Muscle of leg (tissue), 3 donors: ENCODE measurements at regions not wholly inside any gene's neighbourhood (a gene's known extent, or its start where the extent isn't known, plus 50 kb on each side); places are given as distances from the start of the nearest gene placed in this dataset.

Experiments used
- DNase-seq: peaks from one replicate; pipeline ENCODE4 v3.0.0; 2013
- H3K27ac ChIP-seq: one replicate; pipeline ENCODE4 v1.5.1; 2013; ENCODE audit warnings: mild to moderate bottlenecking, low read length, control low read depth
- H3K27me3 ChIP-seq: one replicate; pipeline ENCODE4 v1.6.1; 2013; ENCODE audit warnings: low read length; ENCODE audit not compliant: control insufficient read depth, insufficient read depth
- H3K36me3 ChIP-seq: one replicate; pipeline ENCODE4 v1.6.1; 2013; ENCODE audit warnings: low read length; ENCODE audit not compliant: control insufficient read depth, insufficient read depth
- H3K4me1 ChIP-seq: one replicate; pipeline ENCODE4 v1.6.1; 2013; ENCODE audit warnings: low read length; ENCODE audit not compliant: control insufficient read depth, insufficient read depth
- H3K4me3 ChIP-seq: one replicate; pipeline ENCODE4 v1.5.1; 2013; ENCODE audit warnings: low read length, control low read depth
- H3K9me3 ChIP-seq: replicated peaks from 2 replicates; pipeline ENCODE4 v1.6.1; 2013; ENCODE audit warnings: low read depth, low read length; ENCODE audit not compliant: control insufficient read depth
- WGBS: methylation state at CpG from one replicate; pipeline ENCODE4 v1.1.5; 2013; ENCODE audit warnings: missing lambda C conversion rate; ENCODE audit not compliant: insufficient coverage; 5-methylcytosine and 5-hydroxymethylcytosine counted together

GRCh38 chr14:29098656-29099055 is 332.1 kb downstream of the FOXG1 start:
- DNase-seq: no peak
- no peak overlapping the region for H3K4me3 ChIP-seq
- no peak overlapping the region for H3K27ac ChIP-seq
- H3K4me1 ChIP-seq: no peaks in the 10 kb centered on the region
- H3K9me3 ChIP-seq: no peaks in the 10 kb centered on the region
- 69% methylated on average over 3 of the region's 4 CpGs for WGBS
- no peaks in the 10 kb centered on the region for H3K27me3 ChIP-seq
- no peaks in the 10 kb centered on the region for H3K36me3 ChIP-seq

GRCh38 chr14:29102266-29102665 is 335.7 kb downstream of the FOXG1 start:
- no peak for DNase-seq
- 80% methylated on average over 1 of the region's 7 CpGs for WGBS
- H3K4me3 ChIP-seq: no peak overlapping the region
- no peaks in the 10 kb centered on the region for H3K9me3 ChIP-seq
- H3K27me3 ChIP-seq: no peaks in the 10 kb centered on the region
- H3K4me1 ChIP-seq: no peaks in the 10 kb centered on the region
- no peaks in the 10 kb centered on the region for H3K36me3 ChIP-seq
- H3K27ac ChIP-seq: no peak overlapping the region

- Histone ChIP-seq H3K27me3 (no peaks in the 10 kb centered on the region), H3K4me1 (no peaks in the 10 kb centered on the region), H3K4me3 (no peak overlapping the region), H3K9me3 (no peaks in the 10 kb centered on the region), H3K36me3 (no peaks in the 10 kb centered on the region), H3K27ac (no peak overlapping the region)
- WGBS: no CpG with 5 or more reads among the region's 2 CpGs
- DNase-seq: peak; percentile 7
These were observed 336.4 kb downstream of the FOXG1 start for GRCh38 chr14:29102996-29103395.

- Histone ChIP-seq H3K36me3 (no peaks in the 10 kb centered on the region), H3K27ac (no peak overlapping the region), H3K9me3 (no peaks in the 10 kb centered on the region), H3K4me1 (no peaks in the 10 kb centered on the region), H3K4me3 (no peak overlapping the region), H3K27me3 (no peaks in the 10 kb centered on the region)
- 100% methylated on average over 1 of the region's 1 CpG for WGBS
- DNase-seq: no peak
These were observed 342.3 kb downstream of the FOXG1 start for GRCh38 chr14:29108908-29109307.

- H3K27me3 ChIP-seq: no peaks in the 10 kb centered on the region
- H3K27ac ChIP-seq: no peak overlapping the region
- DNase-seq: no peak
- no peaks in the 10 kb centered on the region for H3K9me3 ChIP-seq
- H3K4me3 ChIP-seq: no peak overlapping the region
- no CpG with 5 or more reads among the region's 1 CpG for WGBS
- no peaks in the 10 kb centered on the region for H3K4me1 ChIP-seq
- H3K36me3 ChIP-seq: no peaks in the 10 kb centered on the region
These were observed 343.0 kb downstream of the FOXG1 start for GRCh38 chr14:29109589-29109988.

- H3K4me1 ChIP-seq: no peaks in the 10 kb centered on the region
- DNase-seq: no peak
These were observed 345.0 kb downstream of the FOXG1 start for GRCh38 chr14:29111554-29111953.

GRCh38 chr14:29123017-29123416 is 356.4 kb downstream of the FOXG1 start:
- H3K27ac ChIP-seq: no peak overlapping the region
- no peak for DNase-seq
- H3K9me3 ChIP-seq: no peaks in the 10 kb centered on the region
- H3K4me3 ChIP-seq: no peak overlapping the region
- H3K27me3 ChIP-seq: no peaks in the 10 kb centered on the region
- no CpG with 5 or more reads among the region's 1 CpG for WGBS
- no peaks in the 10 kb centered on the region for H3K36me3 ChIP-seq
- no peaks in the 10 kb centered on the region for H3K4me1 ChIP-seq

More at GRCh38 chr14:29111554-29111953, 345.0 kb downstream of the FOXG1 start:
- no peaks in the 10 kb centered on the region for H3K36me3 ChIP-seq
- no peak overlapping the region for H3K4me3 ChIP-seq
- no peak overlapping the region for H3K27ac ChIP-seq
- WGBS: no CpG with 5 or more reads among the region's 3 CpGs
- no peaks in the 10 kb centered on the region for H3K27me3 ChIP-seq
- H3K9me3 ChIP-seq: no peaks in the 10 kb centered on the region

GRCh38 chr14:29126361-29126760 is 359.8 kb downstream of the FOXG1 start:
- no peaks in the 10 kb centered on the region for H3K4me1 ChIP-seq
- no CpG with 5 or more reads among the region's 4 CpGs for WGBS
- no peaks in the 10 kb centered on the region for H3K27me3 ChIP-seq
- no peaks in the 10 kb centered on the region for H3K9me3 ChIP-seq
- no peaks in the 10 kb centered on the region for H3K36me3 ChIP-seq
- no peak for DNase-seq
- no peak overlapping the region for H3K4me3 ChIP-seq
- no peak overlapping the region for H3K27ac ChIP-seq

- H3K4me1 ChIP-seq: no peaks in the 10 kb centered on the region
- no CpG with 5 or more reads among the region's 2 CpGs for WGBS
- H3K4me3 ChIP-seq: no peak overlapping the region
These were observed 360.3 kb downstream of the FOXG1 start for GRCh38 chr14:29126865-29127264.

GRCh38 chr14:29140016-29140415 is 373.4 kb downstream of the FOXG1 start:
- Histone ChIP-seq H3K9me3 (no peaks in the 10 kb centered on the region), H3K27me3 (no peaks in the 10 kb centered on the region), H3K4me3 (no peak overlapping the region), H3K4me1 (no peaks in the 10 kb centered on the region), H3K27ac (no peak overlapping the region), H3K36me3 (no peaks in the 10 kb centered on the region)
- 78% methylated on average over 2 of the region's 3 CpGs for WGBS
- DNase-seq: no peak

More at GRCh38 chr14:29126865-29127264, 360.3 kb downstream of the FOXG1 start:
- Histone ChIP-seq H3K27ac (no peak overlapping the region), H3K36me3 (no peaks in the 10 kb centered on the region), H3K9me3 (no peaks in the 10 kb centered on the region), H3K27me3 (no peaks in the 10 kb centered on the region)
- no peak for DNase-seq

- no peaks in the 10 kb centered on the region for H3K27me3 ChIP-seq
- H3K4me1 ChIP-seq: no peaks in the 10 kb centered on the region
- no peak overlapping the region for H3K4me3 ChIP-seq
- H3K9me3 ChIP-seq: no peaks in the 10 kb centered on the region
- no peak overlapping the region for H3K27ac ChIP-seq
- DNase-seq: peak; percentile 81
- H3K36me3 ChIP-seq: no peaks in the 10 kb centered on the region
- WGBS: 33% methylated on average over 1 of the region's 2 CpGs
These were observed 378.0 kb downstream of the FOXG1 start for GRCh38 chr14:29144621-29145020.
